ENCODE measurements at regions not wholly inside any gene's neighbourhood (a gene's known extent, or its start where the extent isn't known, plus 50 kb on each side); places are given as distances from the start of the nearest gene placed in this dataset.
A peak's percentile ranks its signal among the peaks of the same experiment; 100 is the strongest.

GRCh38 chr3:187958432-187959003, 195.4 kb upstream of the LPP start:
- H3K4me2 ChIP-seq (ENCODE audit: low read length) = peak overlapping the region; percentile 59
- peaks cover 43% of the 10 kb centered on the region for H3K79me2 ChIP-seq (ENCODE audit: control insufficient read depth, low read length)
- H3K9me3 ChIP-seq (ENCODE audit: control insufficient read depth, insufficient read depth, low read length) = no peaks in the 10 kb centered on the region
- peaks cover 45% of the 10 kb centered on the region for H3F3A ChIP-seq (ENCODE audit: control insufficient read depth, insufficient read depth)
- H3K27me3 ChIP-seq (ENCODE audit: control insufficient read depth, low read length) = no peaks in the 10 kb centered on the region
- no peaks in the 10 kb centered on the region for H4K20me1 ChIP-seq (ENCODE audit: control insufficient read depth, insufficient read depth, low read depth, low read length)
- peaks cover 100% of the 10 kb centered on the region for H3K4me1 ChIP-seq (ENCODE audit: control insufficient read depth, low read length)
- peak overlapping the region; percentile 99 for H3K27ac ChIP-seq (ENCODE audit: low read depth, low read length)
- TF ChIP-seq CTCF (IDR thresholded peaks at IDR 0.05; ENCODE audit: low read depth, low read length, poor library complexity, severe bottlenecking) = no peak
- no peak for TF ChIP-seq EZH2phosphoT487 (IDR thresholded peaks at IDR 0.05; ENCODE audit: borderline replicate concordance, low read length)
- peak overlapping the region; percentile 45 for H3K4me3 ChIP-seq (ENCODE audit: low read length)
- H3K36me3 ChIP-seq (ENCODE audit: control insufficient read depth, low read length) = peaks cover 60% of the 10 kb centered on the region
- no peaks in the 10 kb centered on the region for H3K9me2 ChIP-seq (replicated peaks; ENCODE audit: control insufficient read depth, low read length)

- no peaks in the 10 kb centered on the region for H3K9me2 ChIP-seq (replicated peaks; ENCODE audit: control insufficient read depth, low read length)
- H3F3A ChIP-seq (ENCODE audit: control insufficient read depth, insufficient read depth) = peaks cover 39% of the 10 kb centered on the region
- H4K20me1 ChIP-seq (ENCODE audit: control insufficient read depth, insufficient read depth, low read depth, low read length) = no peaks in the 10 kb centered on the region
- H3K79me2 ChIP-seq (ENCODE audit: control insufficient read depth, low read length) = peaks cover 46% of the 10 kb centered on the region
- H3K4me3 ChIP-seq (ENCODE audit: low read length) = no peak overlapping the region
- peak overlapping the region; percentile 99 for H3K27ac ChIP-seq (ENCODE audit: low read depth, low read length)
- peaks cover 67% of the 10 kb centered on the region for H3K36me3 ChIP-seq (ENCODE audit: control insufficient read depth, low read length)
- TF ChIP-seq CTCF (IDR thresholded peaks at IDR 0.05; ENCODE audit: low read depth, low read length, poor library complexity, severe bottlenecking) (no peak), EZH2phosphoT487 (IDR thresholded peaks at IDR 0.05; ENCODE audit: borderline replicate concordance, low read length) (no peak)
- H3K4me1 ChIP-seq (ENCODE audit: control insufficient read depth, low read length) = peaks cover 100% of the 10 kb centered on the region
- H3K4me2 ChIP-seq (ENCODE audit: low read length) = peak overlapping the region; percentile 84; the same call in 1 of the 2 replicates
- H3K27me3 ChIP-seq (ENCODE audit: control insufficient read depth, low read length) = no peaks in the 10 kb centered on the region
- no peaks in the 10 kb centered on the region for H3K9me3 ChIP-seq (ENCODE audit: control insufficient read depth, insufficient read depth, low read length)
Measured at GRCh38 chr3:187960820-187961219, 193.1 kb upstream of the LPP start.

- peak overlapping the region; percentile 84 for H3K4me2 ChIP-seq (ENCODE audit: low read length)
- H3K4me1 ChIP-seq (ENCODE audit: control insufficient read depth, low read length) = peaks cover 100% of the 10 kb centered on the region
- H3F3A ChIP-seq (ENCODE audit: control insufficient read depth, insufficient read depth) = peaks cover 44% of the 10 kb centered on the region
- H4K20me1 ChIP-seq (ENCODE audit: control insufficient read depth, insufficient read depth, low read depth, low read length) = no peaks in the 10 kb centered on the region
- no peaks in the 10 kb centered on the region for H3K9me2 ChIP-seq (replicated peaks; ENCODE audit: control insufficient read depth, low read length)
- peak overlapping the region; percentile 44; the same call in 1 of the 2 replicates for H3K4me3 ChIP-seq (ENCODE audit: low read length)
- no peak for TF ChIP-seq EZH2phosphoT487 (IDR thresholded peaks at IDR 0.05; ENCODE audit: borderline replicate concordance, low read length)
- TF ChIP-seq CTCF (IDR thresholded peaks at IDR 0.05; ENCODE audit: low read depth, low read length, poor library complexity, severe bottlenecking) = no peak
- peak overlapping the region; percentile 99 for H3K27ac ChIP-seq (ENCODE audit: low read depth, low read length)
- no peaks in the 10 kb centered on the region for H3K27me3 ChIP-seq (ENCODE audit: control insufficient read depth, low read length)
- H3K9me3 ChIP-seq (ENCODE audit: control insufficient read depth, insufficient read depth, low read length) = no peaks in the 10 kb centered on the region
- peaks cover 72% of the 10 kb centered on the region for H3K36me3 ChIP-seq (ENCODE audit: control insufficient read depth, low read length)
- peaks cover 45% of the 10 kb centered on the region for H3K79me2 ChIP-seq (ENCODE audit: control insufficient read depth, low read length)
Measured at GRCh38 chr3:187961366-187961765, 192.6 kb upstream of the LPP start.
